ENCODE measurements at regions not wholly inside any gene's neighbourhood (a gene's known extent, or its start where the extent isn't known, plus 50 kb on each side); places are given as distances from the start of the nearest gene placed in this dataset.

DNA sequence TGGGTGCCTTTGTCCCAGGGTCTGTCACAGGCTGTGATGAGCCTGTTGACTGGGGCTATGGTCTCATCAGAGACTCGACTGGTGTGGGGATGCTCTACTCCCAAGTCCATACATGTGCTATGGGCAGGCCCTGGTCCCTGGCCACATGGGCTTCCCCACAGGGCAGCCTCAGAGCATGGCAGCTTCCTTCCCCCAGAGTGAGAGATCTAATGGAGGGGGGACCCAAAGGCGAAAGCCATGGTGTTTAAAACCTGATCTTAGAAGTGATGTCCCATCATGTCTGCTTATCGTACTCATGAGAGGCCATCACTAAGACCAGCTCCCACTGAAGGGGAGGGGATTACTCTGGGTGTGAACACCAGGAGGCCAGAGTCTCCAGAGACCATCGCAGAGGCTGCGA, 279.0 kb upstream of the RTL1 start:
- DNase-seq (ENCODE audit: insufficient read length, low spot score, missing footprints): no peak
- Histone ChIP-seq H3K4me2 (ENCODE audit: insufficient read depth, low read length) (no peak overlapping the region), H2AFZ (ENCODE audit: low read length) (no peak overlapping the region), H3K27ac (ENCODE audit: low read depth, low read length) (no peak overlapping the region), H3K27me3 (ENCODE audit: insufficient read depth, low read length) (peaks cover 4% of the 10 kb centered on the region), H3K36me3 (ENCODE audit: insufficient read depth, low read length) (no peaks in the 10 kb centered on the region), H3K4me3 (ENCODE audit: insufficient read depth, low read length) (no peak overlapping the region), H3K4me1 (ENCODE audit: insufficient read depth, low read length) (no peaks in the 10 kb centered on the region), H3K79me2 (ENCODE audit: insufficient read depth, low read length) (no peaks in the 10 kb centered on the region), H4K20me1 (ENCODE audit: insufficient read depth, low read length) (no peaks in the 10 kb centered on the region), H3K9me3 (ENCODE audit: low read depth, low read length) (no peaks in the 10 kb centered on the region)
- TF ChIP-seq, protein P1, sequence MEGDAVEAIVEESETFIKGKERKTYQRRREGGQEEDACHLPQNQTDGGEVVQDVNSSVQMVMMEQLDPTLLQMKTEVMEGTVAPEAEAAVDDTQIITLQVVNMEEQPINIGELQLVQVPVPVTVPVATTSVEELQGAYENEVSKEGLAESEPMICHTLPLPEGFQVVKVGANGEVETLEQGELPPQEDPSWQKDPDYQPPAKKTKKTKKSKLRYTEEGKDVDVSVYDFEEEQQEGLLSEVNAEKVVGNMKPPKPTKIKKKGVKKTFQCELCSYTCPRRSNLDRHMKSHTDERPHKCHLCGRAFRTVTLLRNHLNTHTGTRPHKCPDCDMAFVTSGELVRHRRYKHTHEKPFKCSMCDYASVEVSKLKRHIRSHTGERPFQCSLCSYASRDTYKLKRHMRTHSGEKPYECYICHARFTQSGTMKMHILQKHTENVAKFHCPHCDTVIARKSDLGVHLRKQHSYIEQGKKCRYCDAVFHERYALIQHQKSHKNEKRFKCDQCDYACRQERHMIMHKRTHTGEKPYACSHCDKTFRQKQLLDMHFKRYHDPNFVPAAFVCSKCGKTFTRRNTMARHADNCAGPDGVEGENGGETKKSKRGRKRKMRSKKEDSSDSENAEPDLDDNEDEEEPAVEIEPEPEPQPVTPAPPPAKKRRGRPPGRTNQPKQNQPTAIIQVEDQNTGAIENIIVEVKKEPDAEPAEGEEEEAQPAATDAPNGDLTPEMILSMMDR (IDR thresholded peaks at IDR 0.05; ENCODE audit: extremely low read depth, low read depth, low read length): no peak

DNA sequence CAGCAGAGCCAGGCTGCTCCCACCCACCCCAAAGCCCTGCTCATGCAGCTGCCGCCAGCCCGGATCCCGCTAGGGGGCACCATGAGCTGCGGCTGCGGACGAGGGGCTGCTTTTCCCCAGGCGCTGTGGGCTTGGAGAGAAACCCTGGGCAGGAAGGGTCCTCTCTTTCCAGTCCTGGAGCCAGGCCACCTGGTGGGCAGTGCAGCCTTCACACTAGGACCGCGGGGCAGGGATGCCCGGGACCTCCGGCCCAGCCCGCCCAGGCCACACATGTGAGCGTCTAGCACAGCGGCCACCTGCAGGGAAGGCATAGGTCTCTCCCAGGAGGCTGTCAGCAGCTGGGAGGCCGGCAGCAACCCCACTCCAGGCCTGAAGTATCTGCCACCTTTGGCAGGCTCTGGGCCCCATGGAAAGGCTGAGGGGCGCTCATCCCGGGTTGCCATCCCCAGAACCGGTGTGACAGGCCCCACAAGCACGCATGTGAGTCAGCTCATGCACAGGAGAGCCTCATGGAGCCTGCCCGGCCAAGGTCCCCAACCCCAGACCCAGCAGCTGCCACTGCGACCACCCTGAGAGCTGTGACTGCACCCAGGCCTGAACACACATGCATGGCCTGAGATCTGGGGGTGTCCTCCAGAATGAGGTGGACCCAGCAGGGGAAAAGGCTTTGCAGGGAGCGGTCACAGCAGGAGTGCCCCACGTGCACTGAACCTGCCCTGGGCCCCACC, 280.0 kb upstream of the RTL1 start:
- no peaks in the 10 kb centered on the region for H3K79me2 ChIP-seq (ENCODE audit: insufficient read depth, low read length)
- H3K4me3 ChIP-seq (ENCODE audit: insufficient read depth, low read length): no peak overlapping the region
- H3K27ac ChIP-seq (ENCODE audit: low read depth, low read length): no peak overlapping the region
- no peaks in the 10 kb centered on the region for H4K20me1 ChIP-seq (ENCODE audit: insufficient read depth, low read length)
- H3K4me1 ChIP-seq (ENCODE audit: insufficient read depth, low read length): no peaks in the 10 kb centered on the region
- no peaks in the 10 kb centered on the region for H3K36me3 ChIP-seq (ENCODE audit: insufficient read depth, low read length)
- no peaks in the 10 kb centered on the region for H3K9me3 ChIP-seq (ENCODE audit: low read depth, low read length)
- no peak for DNase-seq (ENCODE audit: insufficient read length, low spot score, missing footprints)
- peaks cover 4% of the 10 kb centered on the region for H3K27me3 ChIP-seq (ENCODE audit: insufficient read depth, low read length)
- TF ChIP-seq, protein P1 (IDR thresholded peaks at IDR 0.05; ENCODE audit: extremely low read depth, low read depth, low read length): no peak
- H3K4me2 ChIP-seq (ENCODE audit: insufficient read depth, low read length): no peak overlapping the region
- no peak overlapping the region for H2AFZ ChIP-seq (ENCODE audit: low read length)

DNA sequence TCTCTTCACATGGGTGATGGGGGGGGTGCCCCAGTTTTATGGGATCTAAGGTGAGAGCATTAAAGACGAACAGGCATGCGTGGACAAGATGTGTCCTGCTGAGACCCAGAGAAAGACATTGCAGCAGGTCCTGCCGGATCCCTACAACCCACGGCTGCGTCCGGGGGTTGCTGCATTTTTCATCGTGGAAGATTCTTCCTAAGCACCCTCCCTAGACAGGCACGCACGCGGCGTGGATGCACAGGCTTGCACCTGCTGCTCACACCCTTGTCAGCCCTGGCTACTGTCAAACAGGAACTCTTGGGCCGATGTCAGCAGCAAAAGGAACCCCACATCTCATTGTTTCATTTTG, 280.6 kb upstream of the RTL1 start:
- no peak overlapping the region for H2AFZ ChIP-seq (ENCODE audit: low read length)
- H3K79me2 ChIP-seq (ENCODE audit: insufficient read depth, low read length): no peaks in the 10 kb centered on the region
- peaks cover 4% of the 10 kb centered on the region for H3K27me3 ChIP-seq (ENCODE audit: insufficient read depth, low read length)
- H3K4me1 ChIP-seq (ENCODE audit: insufficient read depth, low read length): no peaks in the 10 kb centered on the region
- DNase-seq (ENCODE audit: insufficient read length, low spot score, missing footprints): no peak
- no peak overlapping the region for H3K4me2 ChIP-seq (ENCODE audit: insufficient read depth, low read length)
- H3K9me3 ChIP-seq (ENCODE audit: low read depth, low read length): no peaks in the 10 kb centered on the region
- H3K4me3 ChIP-seq (ENCODE audit: insufficient read depth, low read length): no peak overlapping the region
- TF ChIP-seq, protein P1 (IDR thresholded peaks at IDR 0.05; ENCODE audit: extremely low read depth, low read depth, low read length): no peak
- H3K36me3 ChIP-seq (ENCODE audit: insufficient read depth, low read length): no peaks in the 10 kb centered on the region
- H4K20me1 ChIP-seq (ENCODE audit: insufficient read depth, low read length): no peaks in the 10 kb centered on the region
- H3K27ac ChIP-seq (ENCODE audit: low read depth, low read length): no peak overlapping the region

DNA sequence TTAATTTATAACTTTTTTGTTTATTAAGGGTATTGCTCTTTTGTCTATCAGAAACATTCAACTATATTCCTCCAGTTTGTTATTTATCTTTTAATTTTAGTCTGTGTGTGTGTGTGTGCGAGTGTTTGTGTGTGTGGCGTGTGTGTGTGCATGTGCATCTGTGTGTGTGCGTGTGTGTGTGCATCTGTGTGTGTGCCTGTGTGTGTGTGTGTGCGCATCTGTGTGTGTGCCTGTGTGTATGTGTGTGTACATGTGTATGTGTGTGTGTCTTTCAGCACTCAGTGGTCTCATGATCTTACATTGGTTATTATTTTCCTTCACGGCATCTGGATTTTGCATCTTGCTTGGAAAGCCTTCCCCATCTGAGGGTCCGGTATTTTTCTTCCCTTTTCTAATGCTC, 281.1 kb upstream of the RTL1 start:
- TF ChIP-seq, protein P1 (IDR thresholded peaks at IDR 0.05; ENCODE audit: extremely low read depth, low read depth, low read length): no peak
- Histone ChIP-seq H3K36me3 (ENCODE audit: insufficient read depth, low read length) (no peaks in the 10 kb centered on the region), H3K4me1 (ENCODE audit: insufficient read depth, low read length) (no peaks in the 10 kb centered on the region), H3K79me2 (ENCODE audit: insufficient read depth, low read length) (no peaks in the 10 kb centered on the region), H2AFZ (ENCODE audit: low read length) (no peak overlapping the region), H3K9me3 (ENCODE audit: low read depth, low read length) (no peaks in the 10 kb centered on the region), H3K27ac (ENCODE audit: low read depth, low read length) (no peak overlapping the region), H4K20me1 (ENCODE audit: insufficient read depth, low read length) (no peaks in the 10 kb centered on the region), H3K27me3 (ENCODE audit: insufficient read depth, low read length) (peaks cover 4% of the 10 kb centered on the region), H3K4me2 (ENCODE audit: insufficient read depth, low read length) (no peak overlapping the region), H3K4me3 (ENCODE audit: insufficient read depth, low read length) (no peak overlapping the region)
- DNase-seq (ENCODE audit: insufficient read length, low spot score, missing footprints): no peak
